BE2C (cell line): ENCODE measurements at regions not wholly inside any gene's neighbourhood (a gene's known extent, or its start where the extent isn't known, plus 50 kb on each side); places are given as distances from the start of the nearest gene placed in this dataset.

Experiments
- DNase-seq: peaks from one replicate; pipeline ENCODE4 v3.0.0-alpha.2; 2020
- H3K27me3 ChIP-seq: fragments of 250-450 bp; sonication (Bioruptor Pico); 2 replicates; pipeline ENCODE4 v1.5.1; 2020; ENCODE audit warnings: mild to moderate bottlenecking
- H3K36me3 ChIP-seq: fragments of 250-450 bp; sonication (Bioruptor Pico); 2 replicates; pipeline ENCODE4 v1.5.1; 2020; ENCODE audit warnings: mild to moderate bottlenecking
- H3K4me1 ChIP-seq: fragments of 250-450 bp; sonication (Bioruptor Pico); 2 replicates; pipeline ENCODE4 v1.5.1; 2020
- H3K4me3 ChIP-seq: 2 replicates; pipeline ENCODE4 v1.5.1; 2011; ENCODE audit warnings: low read depth, low read length
- H3K9me3 ChIP-seq: fragments of 250-450 bp; sonication (Bioruptor Pico); 2 replicates; pipeline ENCODE4 v1.5.1; 2020
- TF ChIP-seq, protein P1 (sequence below): IDR thresholded peaks from 2 replicates; pipeline ENCODE4 v1.5.1; 2012; ENCODE audit warnings: mild to moderate bottlenecking, low read depth, low read length

DNA sequence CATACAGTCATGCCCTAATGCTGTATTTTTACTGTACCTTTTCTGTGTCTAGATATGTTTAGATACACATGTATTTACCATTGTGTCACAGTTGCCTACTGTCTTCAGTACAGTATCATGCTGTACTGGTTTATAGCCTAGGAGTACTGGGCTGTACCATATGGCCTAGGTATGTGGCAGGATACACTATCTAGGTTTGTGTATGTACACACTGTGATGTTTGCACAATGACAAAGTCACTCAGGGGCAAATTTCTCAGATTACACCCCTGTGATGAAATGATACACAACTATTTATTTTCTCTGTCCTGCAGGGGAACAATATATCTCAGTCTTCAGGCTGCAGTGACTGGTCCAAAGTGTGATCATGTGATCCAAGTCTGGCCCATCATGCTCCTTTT lies 1076.1 kb downstream of the VRK1 start:
- DNase-seq: no peak
- Histone ChIP-seq H3K36me3 (no peaks in the 10 kb centered on the region), H3K9me3 (no peaks in the 10 kb centered on the region; the same call in 1 of the 2 replicates), H3K27me3 (no peaks in the 10 kb centered on the region), H3K4me3 (no peak overlapping the region), H3K4me1 (no peaks in the 10 kb centered on the region)
- TF ChIP-seq, protein P1, sequence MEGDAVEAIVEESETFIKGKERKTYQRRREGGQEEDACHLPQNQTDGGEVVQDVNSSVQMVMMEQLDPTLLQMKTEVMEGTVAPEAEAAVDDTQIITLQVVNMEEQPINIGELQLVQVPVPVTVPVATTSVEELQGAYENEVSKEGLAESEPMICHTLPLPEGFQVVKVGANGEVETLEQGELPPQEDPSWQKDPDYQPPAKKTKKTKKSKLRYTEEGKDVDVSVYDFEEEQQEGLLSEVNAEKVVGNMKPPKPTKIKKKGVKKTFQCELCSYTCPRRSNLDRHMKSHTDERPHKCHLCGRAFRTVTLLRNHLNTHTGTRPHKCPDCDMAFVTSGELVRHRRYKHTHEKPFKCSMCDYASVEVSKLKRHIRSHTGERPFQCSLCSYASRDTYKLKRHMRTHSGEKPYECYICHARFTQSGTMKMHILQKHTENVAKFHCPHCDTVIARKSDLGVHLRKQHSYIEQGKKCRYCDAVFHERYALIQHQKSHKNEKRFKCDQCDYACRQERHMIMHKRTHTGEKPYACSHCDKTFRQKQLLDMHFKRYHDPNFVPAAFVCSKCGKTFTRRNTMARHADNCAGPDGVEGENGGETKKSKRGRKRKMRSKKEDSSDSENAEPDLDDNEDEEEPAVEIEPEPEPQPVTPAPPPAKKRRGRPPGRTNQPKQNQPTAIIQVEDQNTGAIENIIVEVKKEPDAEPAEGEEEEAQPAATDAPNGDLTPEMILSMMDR: no peak

DNA sequence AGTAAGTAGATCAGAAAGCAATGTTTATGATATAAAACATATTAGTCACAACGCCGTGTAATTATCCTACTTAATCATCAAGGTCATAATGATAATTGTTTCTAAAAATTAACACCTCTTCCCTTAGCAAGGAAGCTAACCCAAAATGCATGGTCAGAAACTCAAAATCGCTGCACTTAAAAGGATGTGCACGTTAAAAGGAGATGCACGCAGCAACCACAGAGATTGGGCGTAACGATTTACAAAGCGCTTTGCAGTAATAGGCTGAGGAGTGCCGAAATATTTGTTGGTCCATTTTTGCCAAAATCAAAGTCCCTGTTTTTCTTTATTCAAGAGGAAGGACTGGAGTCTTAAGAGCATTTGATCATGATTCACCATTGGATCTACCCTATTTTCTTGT lies 1077.2 kb downstream of the VRK1 start:
- no peaks in the 10 kb centered on the region; the same call in 1 of the 2 replicates for H3K9me3 ChIP-seq
- no peak for DNase-seq
- H3K4me1 ChIP-seq: no peaks in the 10 kb centered on the region
- H3K27me3 ChIP-seq: no peaks in the 10 kb centered on the region
- no peak overlapping the region for H3K4me3 ChIP-seq
- H3K36me3 ChIP-seq: no peaks in the 10 kb centered on the region
- TF ChIP-seq, protein P1: no peak

DNA sequence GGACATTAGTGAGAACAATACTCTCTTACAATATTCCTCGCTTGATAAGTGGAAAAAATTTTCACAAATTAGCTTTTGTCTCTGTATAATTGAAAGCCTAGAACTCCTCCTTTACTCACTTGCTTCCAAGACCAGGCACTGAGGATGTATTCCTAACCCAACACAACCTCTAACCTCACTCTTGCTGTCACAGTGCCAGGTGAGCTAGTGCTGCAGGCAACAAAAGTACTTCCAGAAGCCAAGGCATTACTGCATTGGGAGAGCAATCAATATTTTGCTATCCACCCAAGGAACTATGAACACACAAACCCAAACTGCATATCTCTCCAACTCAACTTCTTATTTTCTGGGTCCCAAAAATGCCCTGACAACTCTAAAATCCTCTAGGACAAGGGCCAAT lies 1081.0 kb downstream of the VRK1 start:
- TF ChIP-seq, protein P1: no peak
- Histone ChIP-seq H3K9me3 (no peaks in the 10 kb centered on the region), H3K27me3 (no peaks in the 10 kb centered on the region), H3K36me3 (no peaks in the 10 kb centered on the region), H3K4me3 (no peak overlapping the region), H3K4me1 (no peaks in the 10 kb centered on the region)
- no peak for DNase-seq

DNA sequence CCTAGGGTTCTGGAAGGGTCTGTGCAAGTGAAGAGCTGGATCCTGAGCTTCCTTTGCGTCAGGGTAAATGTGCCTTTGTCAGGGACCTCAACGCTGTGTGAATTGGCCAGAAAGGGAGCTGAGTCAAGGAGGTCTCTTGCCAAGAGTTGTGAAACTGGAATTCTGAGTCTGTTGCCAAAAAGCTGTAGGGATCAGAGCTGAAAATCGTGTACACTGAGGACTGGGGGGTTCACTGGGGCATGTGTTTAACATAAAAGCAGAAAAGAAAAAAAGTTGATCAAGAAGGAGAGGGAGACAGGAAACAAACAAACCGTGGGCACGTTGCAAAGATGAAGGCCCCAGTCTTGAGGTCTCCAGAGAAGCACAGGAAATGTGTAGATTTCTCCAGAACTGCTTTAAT lies 1081.5 kb downstream of the VRK1 start:
- Histone ChIP-seq H3K27me3 (no peaks in the 10 kb centered on the region), H3K36me3 (no peaks in the 10 kb centered on the region), H3K4me1 (no peaks in the 10 kb centered on the region), H3K4me3 (no peak overlapping the region), H3K9me3 (no peaks in the 10 kb centered on the region)
- TF ChIP-seq, protein P1: no peak
- DNase-seq: no peak

DNA sequence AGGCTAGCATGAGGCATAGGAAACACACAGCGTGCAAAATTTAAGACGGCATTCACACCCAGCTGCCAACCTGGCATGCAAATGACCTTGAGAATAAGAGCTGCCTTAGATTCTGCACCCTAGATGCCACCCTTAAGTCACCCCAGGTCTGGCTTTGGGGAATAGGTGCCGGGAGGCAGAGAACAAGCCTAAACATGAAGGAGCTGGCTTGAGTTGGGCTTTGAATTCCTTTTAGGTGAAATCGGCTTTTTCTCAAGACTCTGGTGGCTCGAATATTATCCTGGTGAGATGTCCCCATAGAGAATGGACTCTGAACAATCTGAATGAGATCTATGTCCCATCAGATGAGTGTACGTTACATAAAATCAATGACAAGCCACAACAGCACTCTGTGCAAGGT lies 1090.5 kb downstream of the VRK1 start:
- no peaks in the 10 kb centered on the region for H3K27me3 ChIP-seq
- TF ChIP-seq, protein P1: no peak
- no peaks in the 10 kb centered on the region for H3K36me3 ChIP-seq
- no peak for DNase-seq
- no peak overlapping the region for H3K4me3 ChIP-seq
- no peaks in the 10 kb centered on the region for H3K4me1 ChIP-seq
- no peaks in the 10 kb centered on the region for H3K9me3 ChIP-seq

DNA sequence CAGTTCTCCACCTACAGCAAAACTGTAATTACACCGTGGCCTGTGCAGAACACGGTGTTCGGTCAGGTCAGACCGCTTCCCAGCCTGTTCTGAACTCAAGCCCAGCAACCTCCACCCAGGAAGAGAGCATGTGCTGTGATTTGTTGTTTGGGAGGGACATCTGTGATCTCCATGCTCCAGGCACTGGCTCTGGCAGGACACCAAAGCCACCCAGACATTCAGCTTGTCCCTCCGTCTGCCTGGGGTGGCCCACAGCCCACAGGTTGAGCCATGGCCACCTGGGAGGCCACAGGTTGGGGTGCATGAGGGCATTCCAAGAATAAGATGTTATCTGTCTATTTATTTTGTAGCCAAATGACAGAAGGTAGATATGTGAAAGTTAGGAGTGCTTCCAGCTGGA lies 1091.1 kb downstream of the VRK1 start:
- no peaks in the 10 kb centered on the region for H3K27me3 ChIP-seq
- TF ChIP-seq, protein P1: no peak
- H3K36me3 ChIP-seq: no peaks in the 10 kb centered on the region
- H3K9me3 ChIP-seq: no peaks in the 10 kb centered on the region
- no peak overlapping the region for H3K4me3 ChIP-seq
- no peaks in the 10 kb centered on the region for H3K4me1 ChIP-seq
- no peak for DNase-seq
